GM19324 (cell line): ENCODE measurements at regions not wholly inside any gene's neighbourhood (a gene's known extent, or its start where the extent isn't known, plus 50 kb on each side); places are given as distances from the start of the nearest gene placed in this dataset.
"Not testable (repeated sequence)": the region's sequence is repeated elsewhere in the genome, so short reads cannot be mapped to it uniquely, and the experiment has no call there.

ENCODE experiments used
- ATAC-seq: cut with Tn5 transposase; IDR thresholded peaks from one replicate; pipeline ENCODE4 v1.9.1; 2021; ENCODE audit warnings: mild to moderate bottlenecking, moderate library complexity; ENCODE audit not compliant: unreplicated experiment, low FRiP score

- ATAC-seq = no peak
These were observed 266.1 kb downstream of the MTERF1 start for GRCh38 chr7:91614431-91614830.

- ATAC-seq = no peak
These were observed 261.4 kb downstream of the MTERF1 start for GRCh38 chr7:91618776-91619765.

- no peak for ATAC-seq
These were observed 259.7 kb downstream of the MTERF1 start for GRCh38 chr7:91620827-91621226.

GRCh38 chr7:91627324-91627723 lies 253.2 kb downstream of the MTERF1 start:
- ATAC-seq = not testable (repeated sequence)

GRCh38 chr7:91628742-91629141 lies 251.8 kb downstream of the MTERF1 start:
- no peak for ATAC-seq

GRCh38 chr7:91630581-91631380 lies 249.7 kb downstream of the MTERF1 start:
- ATAC-seq = no peak

GRCh38 chr7:91632234-91632940 lies 248.1 kb downstream of the MTERF1 start:
- no peak for ATAC-seq

- ATAC-seq = no peak
These were observed 247.5 kb downstream of the MTERF1 start for GRCh38 chr7:91633013-91633441.

- no peak for ATAC-seq
These were observed 245.9 kb downstream of the MTERF1 start for GRCh38 chr7:91634485-91635177.

GRCh38 chr7:91636129-91636724 lies 244.3 kb downstream of the MTERF1 start:
- ATAC-seq = no peak

GRCh38 chr7:91636728-91637127 lies 243.8 kb downstream of the MTERF1 start:
- ATAC-seq = peak; percentile 48

GRCh38 chr7:91644256-91644655 lies 236.2 kb downstream of the MTERF1 start:
- no peak for ATAC-seq

GRCh38 chr7:91645542-91645941 lies 235.0 kb downstream of the MTERF1 start:
- ATAC-seq = no peak

GRCh38 chr7:91651986-91652385 lies 228.5 kb downstream of the MTERF1 start:
- ATAC-seq = no peak

GRCh38 chr7:91653286-91653685 lies 227.2 kb downstream of the MTERF1 start:
- ATAC-seq = no peak

- ATAC-seq = no peak
These were observed 224.8 kb downstream of the MTERF1 start for GRCh38 chr7:91655656-91656055.

- ATAC-seq = no peak
These were observed 223.7 kb downstream of the MTERF1 start for GRCh38 chr7:91656541-91657482.

- ATAC-seq = no peak
These were observed 222.9 kb downstream of the MTERF1 start for GRCh38 chr7:91657483-91658071.
